ENCODE measurements at regions not wholly inside any gene's neighbourhood (a gene's known extent, or its start where the extent isn't known, plus 50 kb on each side); places are given as distances from the start of the nearest gene placed in this dataset.

- no peak for DNase-seq (ENCODE audit: extremely low read depth, low read depth)
- H3K4me3 ChIP-seq (replicated peaks; ENCODE audit: low read depth, low read length), result no peak overlapping the region
- no peak for TF ChIP-seq CTCF (IDR thresholded peaks at IDR 0.05; ENCODE audit: low read depth, low read length, missing control alignments)
These were observed 80.5 kb downstream of the ZIC3 start for GRCh38 chrX:137646472-137646871.

GRCh38 chrX:137651647-137652046 is 85.7 kb downstream of the ZIC3 start:
- DNase-seq (ENCODE audit: extremely low read depth, low read depth), result no peak
- H3K4me3 ChIP-seq (replicated peaks; ENCODE audit: low read depth, low read length), result no peak overlapping the region
- no peak for TF ChIP-seq CTCF (IDR thresholded peaks at IDR 0.05; ENCODE audit: low read depth, low read length, missing control alignments)

- no peak for TF ChIP-seq CTCF (IDR thresholded peaks at IDR 0.05; ENCODE audit: low read depth, low read length, missing control alignments)
- no peak overlapping the region for H3K4me3 ChIP-seq (replicated peaks; ENCODE audit: low read depth, low read length)
- DNase-seq (ENCODE audit: extremely low read depth, low read depth), result no peak
These were observed 86.2 kb downstream of the ZIC3 start for GRCh38 chrX:137652086-137652485.

- no peak overlapping the region for H3K4me3 ChIP-seq (replicated peaks; ENCODE audit: low read depth, low read length)
- no peak for DNase-seq (ENCODE audit: extremely low read depth, low read depth)
- TF ChIP-seq CTCF (IDR thresholded peaks at IDR 0.05; ENCODE audit: low read depth, low read length, missing control alignments), result no peak
These were observed 88.6 kb downstream of the ZIC3 start for GRCh38 chrX:137654481-137654880.

GRCh38 chrX:137667776-137668175 is 101.8 kb downstream of the ZIC3 start:
- TF ChIP-seq CTCF (IDR thresholded peaks at IDR 0.05; ENCODE audit: low read depth, low read length, missing control alignments), result no peak
- no peak overlapping the region for H3K4me3 ChIP-seq (replicated peaks; ENCODE audit: low read depth, low read length)

GRCh38 chrX:137684591-137684990 is 118.7 kb downstream of the ZIC3 start:
- DNase-seq (ENCODE audit: extremely low read depth, low read depth), result no peak
- no peak overlapping the region for H3K4me3 ChIP-seq (replicated peaks; ENCODE audit: low read depth, low read length)
- TF ChIP-seq CTCF (IDR thresholded peaks at IDR 0.05; ENCODE audit: low read depth, low read length, missing control alignments), result no peak

More at GRCh38 chrX:137667776-137668175, 101.8 kb downstream of the ZIC3 start:
- DNase-seq (ENCODE audit: extremely low read depth, low read depth), result no peak

- no peak for DNase-seq (ENCODE audit: extremely low read depth, low read depth)
- no peak for TF ChIP-seq CTCF (IDR thresholded peaks at IDR 0.05; ENCODE audit: low read depth, low read length, missing control alignments)
- H3K4me3 ChIP-seq (replicated peaks; ENCODE audit: low read depth, low read length), result no peak overlapping the region
These were observed 129.5 kb downstream of the ZIC3 start for GRCh38 chrX:137695417-137695816.

Data from HFF-Myc (cell line).